Tibial nerve (tissue), 4 donors: ENCODE measurements at regions not wholly inside any gene's neighbourhood (a gene's known extent, or its start where the extent isn't known, plus 50 kb on each side); places are given as distances from the start of the nearest gene placed in this dataset.

Source experiments
- CTCF ChIP-seq, 5 experiments: fragments of 200-600 bp in 3 of 5; fragments of 450-650 bp in 2 of 5; sonication (generic) in 3 of 5; IDR thresholded peaks; one replicate each; pipeline ENCODE4 v1.5.1; 2016 to 2019; ENCODE audit warnings: antibody characterized with exemption in 5 of 5, mild to moderate bottlenecking in 3 of 5, moderate library complexity in 2 of 5
- EP300 ChIP-seq, 2 donors: sonication (generic); formaldehyde crosslinking; IDR thresholded peaks; one replicate each; pipeline ENCODE4 v1.6.1; 2017; ENCODE audit warnings: antibody characterized with exemption in 2 of 2, mild to moderate bottlenecking in 1 of 2

DNA sequence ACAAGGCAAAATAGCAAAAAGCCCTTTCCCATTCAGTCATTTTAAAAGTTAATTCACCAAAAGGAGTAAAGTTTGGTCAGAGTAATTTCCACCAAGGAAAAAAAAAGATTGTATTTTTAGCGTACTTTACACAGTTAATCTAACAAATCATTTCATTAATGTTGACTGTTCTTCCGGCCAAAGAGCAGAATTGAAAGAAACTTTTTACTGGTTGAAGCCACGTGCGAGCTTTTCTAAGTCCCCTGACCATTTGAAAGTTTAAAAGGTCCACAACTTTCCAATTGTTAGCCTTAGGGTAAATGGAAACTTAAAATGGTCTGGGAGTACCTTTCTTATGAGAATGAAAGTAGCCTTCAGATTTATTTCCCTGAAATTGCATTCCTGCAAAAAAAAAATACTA lies 296.7 kb downstream of the ARL4A start:
- TF ChIP-seq CTCF (IDR thresholded peaks at IDR 0.05): no peak
- no peak for TF ChIP-seq EP300 (IDR thresholded peaks at IDR 0.05)
